ENCODE measurements at regions not wholly inside any gene's neighbourhood (a gene's known extent, or its start where the extent isn't known, plus 50 kb on each side); places are given as distances from the start of the nearest gene placed in this dataset.

DNA sequence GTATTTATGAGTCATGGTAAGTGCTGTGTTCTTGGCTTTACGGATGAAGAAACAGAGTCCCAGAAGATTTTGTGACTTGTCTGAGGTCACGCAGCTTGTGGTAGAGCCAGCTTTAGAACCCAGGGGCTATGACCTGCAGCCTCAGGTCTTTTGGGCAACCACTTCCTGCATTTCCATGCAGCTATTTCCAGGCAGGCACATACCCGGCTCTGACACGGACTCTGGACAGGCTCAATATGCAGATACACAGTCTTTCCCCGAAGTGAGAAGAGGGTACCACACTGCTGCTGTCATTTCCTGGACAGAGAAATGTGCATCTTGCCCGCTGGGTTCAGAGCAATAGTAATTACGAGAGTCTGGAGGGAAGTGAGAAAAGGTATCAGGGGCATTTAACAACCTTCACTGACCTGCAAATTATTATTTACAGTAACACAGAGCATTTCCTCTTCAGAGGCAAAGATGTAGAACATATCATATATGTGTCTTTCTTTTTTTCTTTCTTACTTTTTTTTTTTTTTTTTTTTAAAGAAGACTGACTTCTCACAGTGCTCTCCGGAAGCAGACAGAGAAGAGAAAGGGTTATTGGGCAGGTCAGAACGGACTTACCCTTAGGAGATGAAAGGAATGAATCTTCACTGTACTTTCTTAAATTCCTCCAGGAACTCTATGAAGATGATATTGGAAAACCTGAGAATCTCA lies 185.1 kb downstream of the CLIC5 start:
- no peak for DNase-seq

DNA sequence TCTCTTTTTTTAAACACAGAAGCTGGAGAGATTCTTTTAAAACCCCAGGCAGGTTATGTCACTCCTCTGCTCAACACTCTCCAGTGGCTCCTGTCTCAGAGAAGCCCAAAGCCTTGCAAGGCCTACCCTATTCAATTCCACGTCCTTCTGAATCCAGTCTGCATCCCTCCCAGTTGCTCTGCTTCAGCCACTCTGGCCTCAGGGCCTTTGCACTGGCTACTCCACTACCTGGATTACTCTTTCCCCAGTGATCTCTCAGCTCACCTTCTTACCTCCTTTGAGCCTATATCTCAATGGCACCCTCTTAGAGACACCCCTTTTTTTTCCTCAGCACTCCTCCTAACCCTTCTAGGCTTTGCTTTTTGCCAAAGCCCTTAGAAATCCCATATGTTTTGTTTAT lies 185.8 kb downstream of the CLIC5 start:
- DNase-seq, result no peak

DNA sequence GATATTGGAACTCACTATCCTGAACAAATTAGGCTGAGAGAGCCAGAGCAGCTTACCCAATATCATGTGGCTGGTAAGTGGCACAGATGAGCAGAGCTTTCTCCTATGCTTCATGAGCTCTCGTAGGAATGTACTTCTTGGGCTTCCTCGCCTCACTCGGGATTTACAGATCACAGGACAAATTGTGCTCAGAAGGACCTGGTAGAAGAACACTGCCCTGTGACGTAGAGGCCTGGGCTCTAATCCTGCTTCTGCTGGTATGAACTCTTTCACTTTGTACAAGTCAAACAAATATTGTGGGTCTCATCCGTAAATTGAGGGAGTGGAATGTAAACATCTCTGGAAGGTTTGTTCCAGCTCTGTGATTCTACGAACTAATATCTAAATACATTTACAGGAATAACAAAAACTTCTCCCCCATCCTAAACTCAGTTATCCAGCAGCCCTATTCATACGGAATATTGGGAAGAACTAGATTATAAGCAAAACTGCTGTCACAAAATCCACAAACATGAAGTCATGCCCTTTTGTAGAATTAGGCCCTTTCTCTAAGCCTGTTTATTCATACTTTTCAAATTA lies 187.6 kb downstream of the CLIC5 start:
- no peak for DNase-seq

DNA sequence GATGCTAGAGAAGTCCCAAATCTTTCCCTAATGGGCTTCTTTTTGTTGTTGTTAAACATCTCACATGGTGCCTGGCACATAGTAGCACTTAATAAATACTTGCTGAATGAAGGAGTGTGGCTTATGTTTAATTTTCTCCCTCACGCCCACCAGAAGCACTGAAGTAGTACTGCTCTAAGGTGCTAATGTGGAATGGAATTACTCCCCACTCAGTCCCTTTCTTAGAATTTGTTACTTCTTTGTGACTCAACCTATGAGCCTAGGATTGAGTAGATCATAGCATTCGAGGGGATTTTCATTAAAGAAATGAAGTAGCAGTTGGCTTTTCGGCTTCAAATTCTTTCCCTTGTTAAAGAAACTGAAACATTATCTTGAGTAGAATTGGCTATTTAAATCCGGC lies 192.8 kb downstream of the CLIC5 start:
- no peak for DNase-seq

DNA sequence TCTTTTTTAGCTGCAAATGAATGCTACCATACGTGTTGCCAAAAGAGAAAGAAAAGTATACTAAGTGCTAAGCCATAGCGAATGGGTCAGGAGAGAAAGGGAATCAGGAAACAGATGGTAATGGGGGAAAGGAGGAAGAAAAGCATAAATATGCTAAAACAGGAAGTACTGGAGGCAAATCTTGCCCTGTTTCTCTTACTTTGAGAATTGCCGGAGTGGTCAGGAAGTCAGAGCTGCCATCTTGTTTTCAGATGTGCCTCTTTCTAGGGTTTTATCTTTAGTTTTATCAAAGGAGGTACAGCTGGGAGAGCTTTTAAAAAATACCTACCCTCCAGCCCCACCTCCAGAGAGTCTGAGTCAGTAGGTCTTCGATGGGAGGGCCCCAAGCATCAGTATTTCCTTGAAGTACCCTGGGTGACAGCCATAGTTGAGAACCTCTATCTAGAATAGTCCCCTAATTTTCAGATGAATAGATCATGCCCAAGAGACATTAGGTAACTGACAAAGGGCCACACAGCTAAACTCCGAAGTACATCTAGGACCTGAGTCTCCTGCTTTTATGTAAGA lies 193.3 kb downstream of the CLIC5 start:
- no peak for DNase-seq

DNA sequence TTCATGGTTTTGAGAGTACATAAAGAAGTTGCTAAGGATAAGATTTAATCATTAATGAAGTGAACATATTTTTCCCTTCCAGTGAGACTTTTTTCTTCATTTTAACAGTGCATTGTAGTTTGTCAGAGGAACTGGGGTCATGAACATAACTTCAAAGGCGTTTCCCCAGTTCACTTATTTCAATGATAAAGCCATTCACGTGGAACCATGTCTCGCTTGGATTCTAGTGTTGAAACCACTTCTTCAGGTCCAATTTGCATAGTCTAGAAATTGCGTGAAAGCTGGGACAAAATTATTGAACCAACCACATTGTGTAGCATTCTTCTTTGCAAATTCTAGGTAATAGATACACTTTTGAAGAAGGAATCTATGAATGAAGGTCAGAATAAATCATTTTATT lies 197.0 kb downstream of the CLIC5 start:
- no peak for DNase-seq

DNA sequence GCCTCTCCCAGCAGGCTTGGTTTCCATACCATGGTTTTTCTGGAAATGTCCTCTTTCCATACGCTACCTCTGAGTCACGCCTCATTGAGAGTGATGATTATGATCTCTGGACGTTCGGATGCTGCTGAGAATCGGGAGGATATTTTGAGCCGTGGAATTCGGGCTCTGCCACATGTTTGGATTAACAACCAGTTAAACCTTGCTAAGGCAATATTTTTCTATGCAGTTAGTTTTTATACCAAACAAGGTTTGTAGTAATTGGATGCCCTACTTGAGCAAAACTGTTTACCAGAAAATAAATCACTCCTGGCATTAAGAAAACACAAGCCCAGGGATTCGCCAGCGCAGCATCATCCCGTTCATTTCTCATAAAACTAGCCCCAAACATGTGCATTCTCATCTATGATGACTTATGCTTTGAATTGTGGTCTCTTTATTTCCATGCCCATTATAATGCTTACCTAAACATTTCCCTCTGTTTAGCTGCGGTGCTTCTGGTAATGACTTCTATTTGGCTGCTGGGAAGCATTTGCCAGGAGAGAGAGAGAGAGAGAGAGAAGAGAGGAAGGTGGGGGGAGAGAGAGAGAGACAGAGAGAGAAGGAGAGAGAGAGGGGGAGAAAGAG lies 198.9 kb downstream of the CLIC5 start:
- no peak for DNase-seq

DNA sequence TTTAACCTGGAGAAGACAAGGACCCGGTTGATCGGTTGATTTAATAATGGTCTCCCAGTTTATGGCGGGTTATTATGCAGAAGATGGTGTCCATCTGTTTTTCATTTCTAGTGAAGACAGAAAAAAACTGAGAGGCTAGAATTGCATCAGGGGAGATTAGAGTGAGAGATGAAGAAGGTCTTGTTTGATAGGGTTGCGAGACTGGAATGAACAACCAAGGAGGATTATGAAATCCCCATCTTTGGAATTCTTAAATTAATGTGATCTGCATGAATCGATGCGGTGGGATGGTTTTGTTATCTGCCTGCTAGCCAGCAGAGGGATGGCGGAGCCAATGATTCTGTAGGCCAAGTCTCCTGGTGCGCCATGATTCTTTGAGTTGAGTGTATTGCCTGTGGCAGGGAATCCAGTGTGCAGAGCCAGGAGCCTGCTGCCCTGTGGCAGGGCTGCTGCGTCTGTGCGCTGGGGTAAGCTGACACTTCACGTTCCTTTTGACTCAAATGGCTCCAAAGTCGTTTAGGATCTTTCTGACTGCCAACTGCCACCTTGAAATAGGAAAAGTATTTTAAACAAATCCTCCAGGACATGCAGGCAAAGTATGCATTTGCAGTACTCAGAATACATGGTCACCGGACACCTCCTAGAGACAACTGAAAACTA lies 200.1 kb downstream of the CLIC5 start:
- no peak for DNase-seq

DNA sequence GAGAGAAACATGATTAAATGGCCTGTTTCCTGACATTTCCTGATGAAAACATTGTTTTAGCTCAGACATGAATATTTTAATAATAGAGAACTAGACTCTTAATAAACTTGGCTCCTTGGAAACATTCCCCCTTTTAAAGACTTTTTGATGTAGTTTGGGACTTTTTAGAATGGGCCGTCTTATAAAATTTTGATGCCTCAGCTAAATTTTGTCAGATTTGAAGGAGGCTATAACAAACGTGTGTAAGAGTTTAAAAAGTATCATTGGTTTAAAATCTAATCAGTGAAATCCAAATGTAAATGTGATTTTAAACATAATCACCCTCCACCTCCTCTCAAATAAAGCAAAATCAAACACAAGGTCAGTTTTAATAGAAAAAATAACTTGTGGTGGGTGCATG lies 200.9 kb downstream of the CLIC5 start:
- no peak for DNase-seq

DNA sequence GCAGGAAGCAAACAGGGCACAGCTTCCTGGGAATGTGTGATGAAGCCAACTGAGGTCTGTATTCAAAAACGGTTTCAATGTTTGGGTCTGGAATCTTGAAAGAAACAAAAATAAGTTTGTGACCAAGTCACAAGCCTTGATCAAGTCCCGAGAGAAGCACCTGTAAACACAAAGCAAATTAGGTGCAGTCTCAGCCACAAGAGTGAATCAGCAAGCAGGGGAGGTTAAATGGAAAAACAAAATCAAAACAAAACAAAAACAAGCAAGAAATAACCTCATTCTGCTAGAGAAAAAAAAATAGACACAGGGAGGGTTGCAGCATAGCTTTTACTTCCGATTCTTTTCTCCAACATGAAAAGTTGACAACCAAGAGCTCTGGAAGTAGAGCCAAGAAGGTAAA lies 201.7 kb downstream of the CLIC5 start:
- DNase-seq, result no peak

DNA sequence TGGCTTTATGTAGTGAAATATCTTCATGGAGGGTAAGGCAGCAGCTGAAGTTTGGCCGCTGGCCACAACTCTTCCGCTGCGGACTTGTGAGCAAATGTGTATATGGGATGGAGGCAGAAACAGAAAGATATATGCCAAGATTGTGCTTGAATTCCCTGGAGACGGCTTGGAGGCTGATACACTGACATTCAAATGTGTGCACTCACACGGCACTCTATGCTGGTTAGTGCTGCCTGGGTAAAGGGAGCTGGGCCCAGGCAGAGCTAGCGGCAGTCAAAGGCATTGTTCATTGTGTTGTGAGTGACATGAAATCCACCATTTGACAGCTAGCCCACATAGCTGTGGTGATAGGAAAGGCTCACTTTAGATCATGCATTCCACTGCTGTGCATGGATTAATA lies 202.7 kb downstream of the CLIC5 start:
- no peak for DNase-seq

DNA sequence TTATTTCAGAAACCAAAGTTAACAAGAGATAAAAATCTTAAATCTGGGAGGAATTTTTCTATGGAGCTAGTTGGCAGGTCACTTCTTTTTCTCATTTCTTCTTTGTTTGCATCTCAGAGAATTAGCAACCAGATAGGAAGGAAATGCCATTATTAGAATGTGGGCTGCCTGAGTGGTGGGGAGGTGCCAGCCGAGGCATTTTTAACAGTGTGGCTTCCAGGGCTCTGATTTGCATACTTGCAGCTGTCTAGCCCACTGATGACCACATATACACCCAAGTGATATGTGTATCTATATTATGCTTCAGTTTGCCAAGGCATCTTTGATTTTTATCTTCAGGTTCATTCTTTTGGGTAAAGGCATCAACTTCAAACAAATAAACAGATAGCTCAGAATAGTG lies 206.7 kb downstream of the CLIC5 start:
- DNase-seq, result no peak

DNA sequence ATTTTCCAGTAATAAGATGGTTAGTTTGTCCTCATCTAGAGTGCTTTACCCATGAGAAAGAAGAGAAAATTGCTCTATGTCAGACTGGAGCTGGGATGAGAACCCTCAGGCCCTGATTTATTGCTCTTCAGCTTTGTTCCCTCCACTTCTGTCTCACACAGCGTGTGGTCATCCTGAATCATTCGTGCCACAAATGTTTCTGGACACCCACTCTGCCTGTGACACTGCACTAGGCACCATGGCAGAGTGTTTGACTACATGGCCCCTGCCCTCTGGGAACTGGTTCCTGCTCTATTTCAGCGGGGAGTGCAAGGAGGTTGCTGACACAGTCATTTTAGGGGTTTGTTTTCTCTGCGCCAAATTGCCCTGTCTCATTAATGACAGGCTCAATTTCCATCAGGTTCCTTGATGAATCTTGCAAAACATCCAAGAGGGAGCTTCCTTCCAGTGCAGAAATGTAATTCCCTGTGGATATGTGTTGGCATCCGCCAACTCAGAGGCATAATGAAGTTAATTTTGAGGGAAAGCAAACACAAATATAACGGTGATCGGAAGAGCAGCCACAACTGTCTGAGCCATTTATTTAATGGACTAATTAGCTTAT lies 207.5 kb downstream of the CLIC5 start:
- no peak for DNase-seq

DNA sequence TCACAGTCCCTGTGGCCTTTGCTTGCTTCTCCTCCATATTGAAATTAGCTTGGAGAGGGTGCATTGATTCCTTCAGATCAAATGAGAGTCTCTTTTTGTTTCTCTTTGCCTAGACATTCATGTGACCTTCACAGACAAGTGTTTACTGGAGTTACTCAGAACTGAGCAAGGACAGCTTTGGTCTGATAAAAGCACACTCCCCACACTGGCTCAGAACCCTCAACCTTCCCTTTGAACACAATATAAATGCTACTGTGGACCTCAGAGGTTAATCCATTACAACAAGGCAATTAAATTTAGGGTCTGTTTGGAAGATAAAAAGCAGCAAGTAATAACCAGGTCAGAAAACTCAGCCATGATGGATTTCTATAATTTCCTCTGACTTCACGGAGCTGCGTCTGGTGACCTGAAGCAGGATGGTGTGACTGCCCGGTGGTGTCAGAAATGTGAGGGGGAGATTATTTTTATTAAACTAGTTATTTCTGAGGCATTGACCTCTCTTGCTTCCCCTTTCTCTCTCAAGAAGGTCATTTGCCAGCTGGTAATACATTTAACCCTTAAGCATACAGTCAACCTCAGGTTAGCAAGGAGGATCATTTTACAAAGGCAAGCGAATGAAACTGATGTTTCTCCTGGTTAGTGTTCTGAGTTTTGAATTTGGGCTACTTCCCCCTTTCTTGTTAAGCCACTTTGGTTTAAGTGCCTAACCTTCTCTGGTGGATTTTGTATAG lies 208.2 kb downstream of the CLIC5 start:
- DNase-seq, result no peak

DNA sequence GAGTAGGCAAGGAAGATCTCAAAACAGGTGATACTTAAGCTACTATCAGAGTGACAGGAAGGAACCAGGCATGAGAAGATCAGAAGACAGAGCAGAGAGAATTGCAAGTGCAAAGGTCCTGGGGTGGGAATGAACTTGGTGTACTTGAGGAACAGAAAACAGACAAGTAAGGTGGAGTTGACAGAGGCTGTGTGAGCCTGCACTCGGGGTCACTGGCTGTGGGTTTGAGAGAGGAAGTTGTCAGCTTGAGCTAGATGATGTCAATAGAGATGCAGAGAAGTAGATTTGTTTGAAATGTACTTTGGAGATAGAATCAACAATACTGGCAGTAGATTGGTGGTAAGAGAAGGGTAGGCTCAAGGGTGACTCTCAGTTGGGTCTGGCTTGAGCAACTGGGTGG lies 209.5 kb downstream of the CLIC5 start:
- no peak for DNase-seq

DNA sequence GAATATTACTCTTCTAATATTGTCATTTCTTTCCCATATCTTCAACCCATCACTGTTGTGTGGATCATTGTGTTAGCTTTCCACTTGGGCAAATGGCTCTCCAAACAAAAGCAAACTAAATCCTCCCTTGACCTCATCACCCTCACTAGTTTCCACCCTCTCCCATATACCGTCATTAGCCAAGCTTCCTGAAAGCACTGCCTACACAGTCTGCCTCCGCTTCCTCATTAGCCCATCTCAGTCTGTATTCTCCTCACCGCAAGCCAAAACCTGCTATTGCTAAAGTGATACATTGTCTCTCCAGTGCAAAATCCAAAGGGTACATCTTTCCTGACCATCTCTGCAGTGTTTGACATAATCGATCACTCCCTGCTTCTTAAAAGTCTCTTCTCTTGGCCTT lies 212.6 kb downstream of the CLIC5 start:
- DNase-seq, result no peak

DNA sequence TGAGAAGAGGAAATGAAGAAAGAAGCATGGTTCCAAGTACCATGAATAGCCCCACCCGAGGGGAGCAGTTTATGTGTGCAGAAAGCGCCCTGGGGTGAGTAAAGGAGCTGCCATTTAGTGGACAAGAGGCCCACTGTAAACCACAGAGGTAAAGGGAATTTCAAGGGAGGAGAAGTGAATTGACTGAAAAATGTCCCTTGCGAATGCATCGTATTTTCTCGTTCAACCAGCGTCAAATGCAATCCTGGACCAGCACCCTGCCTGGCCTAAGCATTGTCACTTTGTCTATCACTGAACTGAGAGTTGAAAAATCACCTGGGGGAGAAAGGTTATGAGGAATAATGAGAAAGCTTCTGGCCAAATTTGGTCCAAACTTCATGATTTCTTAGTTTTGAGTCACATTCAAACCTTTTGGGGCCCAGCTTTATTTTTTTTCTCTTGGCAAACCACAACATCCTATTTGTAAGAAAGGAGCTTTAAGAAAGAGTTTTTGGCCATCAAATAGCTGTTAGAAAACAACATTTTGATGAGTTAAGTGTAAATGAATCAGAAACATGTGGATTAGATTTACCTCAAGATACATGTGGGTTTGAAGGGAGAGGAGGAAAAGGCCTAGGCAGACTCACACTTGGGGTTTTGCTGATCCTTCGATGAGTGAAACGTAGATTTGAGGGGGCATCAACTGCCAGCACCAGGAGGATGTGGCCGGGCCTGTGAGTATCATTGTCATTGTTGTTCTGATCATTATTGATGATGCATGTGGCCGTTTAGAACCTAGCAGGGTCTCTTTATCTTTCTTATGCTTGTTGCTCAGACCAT lies 214.0 kb downstream of the CLIC5 start:
- no peak for DNase-seq

DNA sequence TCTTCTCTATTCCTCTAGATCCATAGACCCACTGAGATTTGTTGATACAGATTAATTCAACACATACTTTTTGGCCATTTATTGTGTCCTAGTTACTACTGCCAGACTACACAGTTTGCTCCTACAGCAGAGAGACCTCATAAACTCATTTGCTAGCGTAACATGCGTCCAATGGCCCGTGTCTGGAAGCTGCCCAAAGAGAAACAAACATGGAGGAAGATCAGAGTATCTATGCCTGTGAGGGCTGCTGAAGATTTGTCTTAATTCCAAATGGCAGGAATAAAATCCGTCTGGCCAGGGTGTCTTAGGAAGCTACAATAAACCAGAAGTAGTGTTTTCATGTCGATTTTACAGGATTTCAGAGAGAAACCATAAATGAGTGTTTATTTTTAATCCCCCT lies 214.7 kb downstream of the CLIC5 start:
- DNase-seq, result no peak

DNA sequence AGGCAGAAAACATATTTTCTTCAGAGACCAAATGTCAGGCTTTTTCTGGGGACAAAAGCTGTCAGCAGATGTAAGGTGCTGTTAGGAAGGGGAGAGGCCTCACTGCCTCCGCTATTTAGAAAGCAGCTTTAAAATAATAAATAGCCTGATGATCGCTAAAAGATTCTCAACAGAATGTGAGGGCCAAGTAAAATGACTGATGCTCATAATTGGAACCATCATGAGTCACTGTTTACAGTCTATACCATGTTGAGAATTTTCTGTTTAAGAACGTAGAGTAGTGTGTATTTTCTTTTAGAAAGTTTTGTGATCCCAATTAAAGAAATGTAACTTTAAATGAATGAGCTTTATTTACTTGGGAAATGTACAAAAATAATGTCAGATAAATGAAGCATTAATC lies 220.0 kb downstream of the CLIC5 start:
- DNase-seq, result no peak

DNA sequence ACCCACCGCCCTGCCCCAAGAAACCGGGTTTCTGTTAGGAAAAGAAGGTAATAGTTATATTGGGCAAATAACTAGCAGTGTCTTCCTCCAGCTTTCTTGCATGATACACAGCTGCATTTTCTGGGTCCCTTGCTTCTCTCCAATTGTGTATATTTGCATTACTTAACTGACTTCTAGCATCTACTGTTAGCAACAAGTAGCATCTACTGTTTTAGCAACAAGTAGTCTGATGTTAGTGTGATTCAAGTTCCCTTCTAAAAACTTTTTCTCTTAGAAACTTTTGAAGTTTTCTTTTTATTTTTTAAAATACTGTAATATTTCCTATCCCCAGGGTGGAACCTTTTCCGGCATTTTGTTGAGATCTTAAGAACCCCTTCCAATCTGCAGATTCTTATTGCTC lies 221.2 kb downstream of the CLIC5 start:
- no peak for DNase-seq

Data from dermis blood vessel endothelial cell (primary cell).